HG03175 (cell line): ENCODE measurements at regions not wholly inside any gene's neighbourhood (a gene's known extent, or its start where the extent isn't known, plus 50 kb on each side); places are given as distances from the start of the nearest gene placed in this dataset.
A peak's percentile ranks its signal among the peaks of the same experiment; 100 is the strongest.
"Not testable (repeated sequence)": the region's sequence is repeated elsewhere in the genome, so short reads cannot be mapped to it uniquely, and the experiment has no call there.

Source experiments
- ATAC-seq: cut with Tn5 transposase; IDR thresholded peaks from one replicate; pipeline ENCODE4 v1.9.1; 2021; ENCODE audit warnings: mild to moderate bottlenecking, moderate library complexity; ENCODE audit not compliant: unreplicated experiment

DNA sequence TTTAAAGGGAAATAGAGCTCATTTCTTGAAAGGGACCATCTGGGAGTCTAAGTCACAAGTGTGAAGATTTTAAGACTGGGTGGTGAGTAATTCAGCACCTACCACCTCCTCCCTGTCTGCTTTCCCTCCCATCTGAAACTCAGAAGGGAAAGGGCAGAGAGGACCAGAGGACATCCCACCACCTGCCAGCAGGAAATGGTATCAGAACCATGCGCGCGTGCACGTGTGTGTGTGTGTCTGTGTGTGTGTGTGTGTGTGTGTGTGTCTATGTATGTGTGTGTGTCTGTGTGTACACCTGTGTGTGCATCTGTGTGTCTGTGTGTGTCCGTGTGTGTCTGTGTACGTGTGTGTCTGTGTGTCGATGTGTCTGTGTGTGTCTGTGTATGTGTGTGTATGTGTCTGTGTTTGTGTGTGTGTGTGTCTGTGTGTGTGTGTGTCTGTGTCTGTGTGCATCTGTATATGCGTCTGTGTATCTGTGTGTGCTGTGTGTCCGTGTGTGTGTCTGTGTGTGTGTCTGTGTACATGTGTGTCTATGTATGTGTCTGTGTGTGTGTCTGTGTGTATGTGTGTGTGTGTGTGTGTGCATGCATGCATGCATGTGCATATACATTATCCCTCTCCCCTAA, 76.8 kb downstream of the ZFP36L2 start:
- peak; percentile 75 for ATAC-seq

DNA sequence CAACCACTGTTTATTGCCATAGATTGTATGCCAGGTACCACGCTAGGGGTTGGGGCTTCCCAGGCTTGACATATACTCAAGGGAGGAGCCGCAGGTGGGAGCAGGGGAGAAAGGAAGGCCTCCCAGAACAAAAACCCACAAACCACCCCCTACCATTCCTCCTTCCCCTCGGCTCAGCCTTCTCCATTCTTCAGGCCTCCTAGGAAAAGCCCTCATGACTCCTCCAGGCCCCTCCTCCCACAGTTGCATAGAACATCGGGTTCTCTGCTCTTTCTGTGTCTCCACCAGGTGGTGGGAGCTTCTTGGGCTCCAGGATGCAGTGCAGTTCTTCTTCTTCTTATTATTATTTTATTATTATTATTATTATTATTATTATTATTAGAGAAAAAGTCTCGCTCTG, 80.3 kb downstream of the ZFP36L2 start:
- ATAC-seq, result no peak

DNA sequence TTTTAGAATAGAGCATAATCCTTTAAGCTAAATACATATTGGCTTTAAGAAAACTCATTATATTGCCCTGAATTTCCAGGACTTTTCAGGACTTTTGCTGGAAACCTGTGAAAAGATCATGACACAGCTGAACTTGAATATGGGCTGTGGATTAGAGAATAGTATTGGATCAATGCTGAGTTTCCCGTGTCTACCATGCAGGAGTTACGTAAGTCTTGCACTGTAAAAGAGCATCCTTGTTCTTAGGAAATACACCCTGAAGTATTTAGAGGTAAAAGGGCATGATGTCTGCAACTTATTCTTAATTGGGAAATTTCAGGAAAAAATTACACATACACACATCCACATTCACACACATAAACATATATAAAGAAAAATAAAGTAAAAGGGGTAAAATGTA, 82.1 kb downstream of the ZFP36L2 start:
- ATAC-seq, result no peak

DNA sequence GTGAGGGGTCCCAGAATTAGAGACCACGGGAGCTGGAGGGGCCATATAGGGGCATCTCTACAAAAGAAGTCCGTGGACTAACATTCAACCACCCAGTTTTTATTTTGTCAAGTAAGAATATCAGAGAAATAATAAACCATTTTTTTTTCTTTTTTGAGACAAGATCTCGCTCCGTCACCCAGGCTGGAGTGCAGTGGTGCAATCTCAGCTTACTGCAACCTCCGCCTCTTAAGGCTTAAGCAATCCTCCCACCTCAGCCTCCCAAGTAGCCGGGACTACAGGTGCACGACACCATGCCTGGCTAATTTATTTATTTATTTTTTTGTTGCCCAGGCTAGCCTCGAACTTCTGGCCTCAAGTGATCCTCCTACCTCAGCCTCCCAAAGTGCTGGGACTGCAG, 82.7 kb downstream of the ZFP36L2 start:
- no peak for ATAC-seq

DNA sequence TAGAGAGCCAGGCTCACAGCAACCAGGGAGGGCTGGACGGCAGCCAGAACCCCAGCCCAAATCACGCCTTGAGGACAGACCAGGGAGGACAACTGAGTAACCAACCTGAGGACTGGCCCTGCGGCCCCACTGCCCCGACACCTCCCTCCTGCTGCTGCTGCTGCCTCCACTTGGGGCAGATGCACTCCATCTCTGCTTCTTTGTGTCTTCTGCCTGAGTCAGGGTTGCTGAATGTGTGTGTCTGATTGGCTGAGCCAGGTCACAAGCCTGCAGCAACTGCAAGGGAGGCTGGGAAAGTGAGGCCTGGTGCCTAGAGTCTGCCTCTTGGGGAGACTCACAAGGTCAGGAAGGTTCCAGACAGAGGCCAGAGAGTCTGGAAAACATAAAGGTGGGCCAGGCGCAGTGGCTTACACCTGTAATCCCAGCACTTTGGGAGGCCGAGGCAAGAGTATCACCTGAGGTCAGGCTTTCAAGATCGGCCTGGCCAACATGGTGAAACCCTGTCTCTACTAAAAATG, 83.4 kb downstream of the ZFP36L2 start:
- ATAC-seq, result no peak

DNA sequence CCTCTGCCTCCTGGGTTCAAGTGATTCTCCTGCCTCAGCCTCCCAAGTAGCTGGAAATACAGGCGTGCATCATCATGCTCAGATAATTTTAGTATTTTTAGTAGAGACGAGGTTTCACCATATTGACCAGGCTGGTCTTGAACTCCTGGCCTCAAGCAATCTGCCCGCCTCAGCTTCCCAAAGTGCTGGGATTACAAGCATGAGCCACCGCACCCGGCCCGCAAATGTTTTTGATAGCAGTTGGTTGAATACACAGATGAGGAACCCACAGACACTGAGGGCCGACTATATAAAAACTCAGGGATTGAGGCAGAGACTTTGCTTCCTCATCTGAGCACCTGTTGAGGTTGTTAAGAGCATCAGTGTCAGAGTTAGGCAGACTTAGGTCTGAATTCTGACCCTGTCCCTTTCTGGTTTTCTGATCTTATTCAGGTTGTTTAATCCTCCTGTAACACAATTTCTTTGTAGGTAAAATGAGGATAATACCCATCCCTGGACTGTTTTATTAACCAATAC, 84.7 kb downstream of the ZFP36L2 start:
- ATAC-seq, result not testable (repeated sequence)

DNA sequence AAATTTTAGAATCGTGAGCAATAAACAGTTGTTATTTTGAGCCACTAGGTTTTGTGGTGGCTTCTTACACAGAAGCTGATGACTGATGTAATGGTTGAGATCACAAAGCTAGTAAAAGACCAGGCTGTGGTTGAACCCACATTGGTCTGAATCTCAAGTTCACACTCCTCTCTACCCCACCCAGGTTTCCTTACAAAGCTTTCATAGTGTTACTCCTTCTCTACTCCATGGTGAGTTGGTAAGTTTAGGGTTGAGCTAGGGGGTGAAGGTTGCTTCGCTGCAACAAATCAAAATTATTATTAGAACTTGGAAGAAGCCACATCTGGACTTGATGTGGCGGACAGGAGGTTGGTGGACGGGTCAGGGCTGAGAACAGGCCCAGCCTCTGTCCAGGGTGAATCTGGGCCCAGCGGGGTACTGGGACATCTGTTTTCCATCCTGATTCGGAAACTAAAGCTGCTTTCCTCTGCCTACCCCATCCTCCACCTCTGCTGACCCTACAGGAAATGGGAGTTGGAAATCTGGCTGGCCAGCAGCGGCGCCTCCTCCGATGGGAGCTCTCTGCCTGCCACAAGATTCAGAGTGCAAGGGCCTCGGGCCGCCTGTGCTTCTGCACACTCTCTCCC, 86.3 kb downstream of the ZFP36L2 start:
- ATAC-seq, result no peak

DNA sequence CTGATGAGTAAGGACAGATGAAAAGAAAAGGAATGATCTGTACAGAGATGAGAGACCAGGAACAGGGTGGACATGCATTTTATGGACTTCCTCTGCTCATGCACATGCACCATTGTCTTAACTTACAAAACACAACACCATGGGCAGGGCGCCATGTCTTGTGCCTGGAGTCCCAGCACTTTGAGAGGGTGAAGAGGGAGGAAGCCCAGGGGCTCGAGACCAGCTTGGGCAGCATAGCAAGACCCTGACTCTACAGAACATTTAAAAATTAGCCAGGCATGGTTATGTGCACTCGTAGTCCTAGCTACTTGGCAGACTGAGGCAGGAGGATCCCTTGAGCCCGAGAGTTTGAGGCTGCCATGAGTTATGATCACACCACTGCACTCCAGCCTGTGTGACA, 86.9 kb downstream of the ZFP36L2 start:
- no peak for ATAC-seq

DNA sequence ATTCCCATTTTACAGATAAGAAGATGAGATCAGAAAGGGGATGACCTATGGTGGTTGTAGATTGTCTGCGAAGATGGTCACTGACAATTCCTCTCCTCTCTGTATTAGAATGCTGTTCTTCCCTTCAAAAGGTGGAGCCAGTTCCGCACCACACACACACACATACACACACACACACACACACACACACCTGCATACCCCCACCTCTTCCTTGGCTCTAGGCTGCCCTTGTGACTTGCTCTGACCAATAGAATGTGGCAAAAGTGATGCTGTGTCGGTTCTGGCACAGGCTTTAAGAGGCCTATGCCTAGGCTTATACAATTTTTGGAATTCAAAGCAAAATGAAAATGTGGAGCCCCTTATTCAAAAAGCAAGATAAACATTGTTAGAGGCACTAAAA, 88.0 kb downstream of the ZFP36L2 start:
- no peak for ATAC-seq

DNA sequence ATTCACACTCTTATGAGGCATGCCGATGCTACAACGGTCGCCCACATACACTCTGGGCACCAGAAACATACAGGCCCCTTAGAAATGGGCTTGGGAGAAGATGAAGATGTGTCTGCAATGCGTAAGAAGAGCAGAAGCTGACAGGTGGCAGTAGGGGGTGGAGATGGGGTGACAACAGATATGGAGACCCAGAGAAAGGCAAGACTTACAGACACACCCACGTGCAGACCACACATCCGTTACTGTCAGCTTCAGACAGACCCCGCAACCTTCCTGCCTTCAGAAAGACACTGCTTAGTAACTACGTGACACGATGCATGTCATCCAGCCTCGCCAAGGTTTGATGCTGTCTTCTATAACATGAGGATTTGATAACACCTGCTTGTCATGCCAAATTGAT, 89.5 kb downstream of the ZFP36L2 start:
- no peak for ATAC-seq

DNA sequence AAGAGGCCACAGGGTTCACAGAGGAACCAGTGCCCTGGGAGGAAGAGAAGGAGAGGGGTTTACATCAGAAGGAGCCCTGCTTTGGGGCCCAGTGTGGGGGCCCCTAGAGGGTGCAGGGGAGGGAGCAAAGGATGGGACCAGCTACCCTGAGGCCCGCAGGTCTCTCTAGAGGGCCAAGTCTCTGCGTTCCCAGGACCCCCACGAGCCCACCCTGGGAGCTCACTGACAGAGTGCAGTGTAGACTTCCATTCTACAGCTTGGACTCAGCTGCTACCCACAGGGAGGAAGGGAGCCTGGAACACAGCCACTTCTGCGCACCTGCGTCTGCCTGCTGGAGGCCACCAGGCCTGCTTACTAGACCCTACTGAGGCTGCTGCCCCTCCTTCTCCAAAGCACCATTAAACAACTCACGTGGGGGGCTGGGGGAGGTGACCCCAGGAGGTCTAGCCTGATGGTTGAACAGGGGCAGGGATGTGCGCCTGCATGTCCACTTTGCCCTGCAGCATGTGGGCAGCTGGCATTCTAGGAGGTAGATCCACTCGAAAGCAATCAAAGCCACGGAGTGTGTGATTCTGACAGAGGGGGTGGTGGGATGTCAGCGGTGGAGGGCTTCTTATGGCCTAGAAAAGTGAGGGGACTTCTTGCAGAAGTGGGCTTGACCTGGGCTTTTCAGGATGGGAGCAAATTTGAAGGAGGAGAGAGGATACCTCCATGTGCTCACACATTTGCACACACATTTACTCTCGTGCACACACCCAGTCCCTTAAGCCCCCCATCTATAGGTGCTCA, 90.2 kb downstream of the ZFP36L2 start:
- ATAC-seq, result no peak

DNA sequence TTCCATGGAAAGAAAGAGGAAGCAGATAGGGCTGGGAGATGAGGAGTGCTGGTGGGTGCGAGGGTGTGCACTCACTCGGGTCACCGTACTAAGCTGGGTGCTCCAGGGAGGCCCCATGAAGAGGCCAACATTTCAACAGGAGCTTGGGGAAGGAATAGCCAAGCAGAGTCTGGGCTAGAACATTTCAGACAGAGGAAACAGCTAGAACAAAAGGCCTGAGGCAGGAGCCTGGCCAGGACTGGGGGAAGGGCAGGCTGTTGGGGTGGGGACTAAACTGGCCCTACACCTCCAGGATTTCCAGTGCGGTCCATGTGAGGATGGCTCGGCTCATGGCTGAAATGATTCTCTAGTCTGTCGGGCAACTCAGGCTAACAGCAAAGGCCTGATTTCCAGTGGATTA, 90.8 kb downstream of the ZFP36L2 start:
- ATAC-seq, result no peak

DNA sequence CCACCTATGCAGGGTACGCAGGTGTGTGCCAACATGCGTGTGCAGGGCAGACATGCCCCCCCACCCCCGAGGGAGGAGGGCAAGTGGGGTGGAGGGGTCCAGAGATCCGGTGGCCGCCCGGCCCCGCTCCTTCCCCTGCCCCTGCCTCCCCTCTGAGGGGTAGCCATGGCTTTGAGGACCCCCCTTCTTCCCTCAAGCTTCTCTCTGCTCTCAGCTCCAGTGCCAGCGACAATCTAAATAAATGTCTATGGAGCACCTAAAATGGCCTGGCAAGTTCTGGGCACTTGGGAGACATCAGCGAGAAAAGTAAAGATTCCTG, 91.9 kb downstream of the ZFP36L2 start:
- ATAC-seq, result no peak

DNA sequence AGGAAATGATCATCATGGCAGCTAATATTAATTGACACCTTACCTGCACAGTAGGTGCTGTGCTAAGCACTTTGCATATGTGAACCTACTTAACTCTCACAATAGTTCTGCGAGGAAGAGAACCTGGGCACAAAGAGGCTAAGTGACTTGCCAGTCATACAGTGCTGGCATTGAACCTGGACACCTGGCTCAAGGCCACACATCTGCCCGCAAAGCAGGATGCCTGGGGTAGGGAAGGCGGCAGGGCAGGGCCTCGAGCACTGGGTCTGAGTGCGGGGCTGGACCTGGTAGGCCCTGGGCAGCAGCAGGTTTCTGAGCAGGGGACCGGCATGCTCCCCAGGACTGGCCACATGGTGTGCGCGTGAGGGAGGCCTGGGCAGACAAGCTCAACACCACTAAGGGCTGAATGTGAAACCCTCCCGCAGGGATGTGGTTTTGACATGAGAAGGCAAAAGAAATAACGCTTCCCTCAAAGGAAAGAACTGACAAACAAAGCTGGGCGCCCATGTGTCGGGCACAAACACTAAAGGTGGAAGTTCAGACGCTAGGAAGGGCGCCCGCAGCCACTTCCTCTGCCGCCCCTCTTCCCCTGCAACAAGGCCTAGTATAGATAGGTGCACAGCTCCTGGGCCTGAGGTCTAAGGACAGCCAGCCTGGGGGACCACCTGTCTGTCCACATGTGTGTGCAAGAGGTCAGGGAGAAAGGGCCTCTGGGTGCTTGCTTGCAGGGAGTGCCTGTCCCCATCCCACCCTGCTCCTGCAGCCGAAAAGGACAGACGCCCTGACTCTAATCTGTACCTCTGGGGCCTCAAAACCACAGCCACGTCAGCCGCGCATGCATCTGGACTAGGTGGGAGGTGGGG, 92.5 kb downstream of the ZFP36L2 start:
- ATAC-seq, result peak; percentile 35

DNA sequence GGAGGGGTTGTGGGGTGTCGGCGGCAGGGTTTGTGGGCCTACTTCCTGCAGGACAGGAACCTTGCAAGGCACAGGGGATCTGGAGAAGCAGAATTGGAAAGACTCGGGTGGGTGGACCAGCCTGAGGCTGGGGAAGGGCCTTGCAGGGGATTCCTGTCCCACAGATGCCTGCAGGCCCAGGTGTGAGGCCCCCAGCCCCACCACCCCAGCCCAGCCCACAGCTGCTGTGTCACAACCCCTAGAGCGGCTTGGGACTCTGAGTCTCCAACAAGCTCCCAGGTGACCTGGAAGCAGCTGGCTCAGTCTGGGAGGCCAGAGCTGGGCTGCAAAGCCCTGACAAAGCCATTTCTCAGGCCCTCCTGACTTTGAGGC, 93.1 kb downstream of the ZFP36L2 start:
- no peak for ATAC-seq

DNA sequence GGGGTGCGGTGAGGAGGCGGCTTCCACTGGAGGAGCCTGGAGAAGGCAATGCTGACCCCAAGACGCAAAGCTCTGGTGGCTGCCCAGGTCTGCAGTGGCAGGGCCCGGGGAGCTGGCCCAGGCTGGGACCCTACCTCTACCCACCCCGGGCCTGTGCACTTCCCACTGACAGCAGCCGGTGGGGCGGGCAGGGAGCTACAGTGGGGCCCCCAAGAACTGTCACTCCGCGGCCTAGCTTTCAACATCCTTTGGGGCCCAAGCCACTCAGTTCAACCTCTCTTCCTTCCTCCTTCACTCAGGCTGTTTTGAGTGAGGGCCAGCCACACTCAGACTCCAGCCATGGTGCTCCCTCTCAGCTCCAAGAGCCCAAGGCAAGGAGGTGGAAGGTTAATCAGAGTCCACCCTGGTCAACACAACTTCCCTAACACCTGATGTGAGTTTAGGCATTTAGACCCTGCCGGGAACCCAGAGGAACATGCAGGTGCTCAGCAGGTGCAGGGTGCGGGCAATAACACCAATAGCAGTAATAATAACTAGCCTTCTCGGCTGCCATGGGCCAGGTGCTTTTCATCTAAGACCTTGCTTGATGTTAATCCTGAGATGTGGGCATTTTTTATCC, 93.6 kb downstream of the ZFP36L2 start:
- no peak for ATAC-seq

DNA sequence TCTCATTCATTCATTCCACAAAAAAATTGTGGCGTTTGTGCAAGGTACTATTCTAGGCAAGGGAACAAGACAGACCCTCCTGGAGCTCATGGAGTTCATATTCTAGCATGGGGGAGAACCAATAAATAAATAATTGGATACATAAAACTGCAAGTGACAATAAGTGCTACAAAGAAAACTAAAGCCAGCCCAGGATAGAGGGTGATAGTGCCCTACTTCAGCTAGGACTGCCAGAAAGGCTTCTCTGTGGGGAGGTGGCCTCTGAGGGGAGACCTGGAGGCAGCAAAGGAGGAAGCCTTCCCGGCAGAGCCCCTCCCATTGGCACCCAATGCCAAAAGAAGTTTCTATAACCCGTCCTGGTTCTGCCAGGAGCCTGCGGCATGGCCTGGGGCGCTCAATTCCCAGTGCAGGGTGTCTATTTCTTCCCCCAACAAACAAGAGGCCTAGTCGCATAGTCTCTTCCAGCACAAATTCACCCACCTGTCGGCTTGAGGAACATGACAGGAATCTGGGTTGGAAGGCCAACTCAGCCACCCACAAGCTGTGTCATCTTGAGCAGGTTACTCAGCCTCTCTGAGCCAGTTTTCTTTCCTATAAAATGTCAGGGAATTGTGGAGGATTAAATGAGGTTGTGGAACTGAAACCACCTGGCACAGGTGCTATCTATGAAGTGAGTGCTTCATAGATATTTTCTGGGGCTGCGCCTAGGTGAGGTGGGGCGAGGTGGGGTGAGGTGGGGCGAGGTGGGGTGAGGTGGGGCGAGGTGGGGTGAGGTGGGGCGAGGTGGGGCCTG, 94.3 kb downstream of the ZFP36L2 start:
- ATAC-seq, result no peak

DNA sequence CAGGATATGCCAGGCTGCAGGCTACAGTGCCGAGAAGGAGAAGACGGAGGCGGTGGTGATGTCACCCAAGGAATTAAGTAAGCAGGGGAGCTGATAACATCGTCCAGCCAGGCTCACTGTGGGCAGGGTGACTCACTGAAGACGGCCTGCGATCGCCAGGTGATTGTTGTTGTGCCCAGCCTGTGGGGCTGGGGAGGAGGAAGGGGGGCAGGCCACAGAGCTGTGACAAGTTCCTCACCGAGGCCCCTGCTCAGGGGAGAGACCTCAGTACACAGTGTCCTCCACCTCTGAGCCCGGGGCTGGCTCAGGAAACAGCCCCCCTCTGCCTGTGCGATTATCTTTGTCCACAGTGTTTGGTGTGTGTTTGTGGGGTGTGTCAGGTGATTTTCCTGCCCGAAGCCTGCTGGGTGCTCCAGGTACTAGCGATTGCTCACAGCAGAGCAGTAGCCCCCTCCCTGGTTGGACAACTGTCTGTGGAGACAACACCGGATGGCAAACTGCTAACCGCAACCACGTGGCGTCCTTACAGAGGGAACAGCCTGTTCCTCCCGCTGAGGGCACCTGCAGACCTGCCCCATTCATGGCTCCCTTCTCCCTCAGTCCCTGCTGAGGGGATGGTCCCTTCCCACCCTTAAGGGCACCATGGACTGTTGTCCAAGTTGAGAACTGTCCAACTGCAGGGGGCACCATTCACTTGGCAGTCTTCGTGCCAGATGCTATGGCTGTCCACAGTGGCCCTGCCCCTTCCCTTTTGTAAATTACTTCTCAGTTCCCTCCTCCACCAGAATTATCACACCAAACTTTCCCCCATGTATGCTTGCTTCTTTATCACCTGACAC, 95.1 kb downstream of the ZFP36L2 start:
- peak; percentile 49 for ATAC-seq

DNA sequence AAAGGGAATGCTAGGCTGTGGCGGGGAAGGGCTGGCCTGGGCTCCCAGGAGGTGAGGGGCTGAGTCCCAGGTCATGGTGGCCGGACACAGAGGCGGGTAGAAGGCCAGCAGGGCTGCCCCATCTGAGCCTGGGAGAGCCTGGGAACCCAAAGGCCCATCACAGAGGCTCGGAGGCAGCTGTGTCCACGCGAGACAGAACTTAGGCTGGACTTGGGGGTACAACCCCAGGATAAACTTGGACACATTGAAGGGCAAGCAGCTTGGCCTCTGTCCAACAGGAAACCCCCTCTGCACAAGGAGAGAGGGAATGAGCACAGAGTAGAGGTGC, 95.9 kb downstream of the ZFP36L2 start:
- no peak for ATAC-seq
